ENCODE measurements at regions not wholly inside any gene's neighbourhood (a gene's known extent, or its start where the extent isn't known, plus 50 kb on each side); places are given as distances from the start of the nearest gene placed in this dataset.

- H3K4me3 Mint-ChIP-seq, result no peak overlapping the region
- peaks cover 0 to 11% (median 10%) of the 10 kb centered on the region in 5 donors for H3K27me3 Mint-ChIP-seq
- no peaks in the 10 kb centered on the region for H3K36me3 Mint-ChIP-seq
- no peaks in the 10 kb centered on the region for H3K9me3 Mint-ChIP-seq
- ATAC-seq (no peak), DNase-seq (no peak)
- POLR2A ChIA-PET, result no interaction called here
- H3K4me1 Mint-ChIP-seq, result peaks cover 2 to 6% (median 3%) of the 10 kb centered on the region in 4 donors
- no peak overlapping the region for H3K27ac Mint-ChIP-seq
Observed at GRCh38 chr5:108638021-108638420, 109.7 kb upstream of the FER start.

DNA sequence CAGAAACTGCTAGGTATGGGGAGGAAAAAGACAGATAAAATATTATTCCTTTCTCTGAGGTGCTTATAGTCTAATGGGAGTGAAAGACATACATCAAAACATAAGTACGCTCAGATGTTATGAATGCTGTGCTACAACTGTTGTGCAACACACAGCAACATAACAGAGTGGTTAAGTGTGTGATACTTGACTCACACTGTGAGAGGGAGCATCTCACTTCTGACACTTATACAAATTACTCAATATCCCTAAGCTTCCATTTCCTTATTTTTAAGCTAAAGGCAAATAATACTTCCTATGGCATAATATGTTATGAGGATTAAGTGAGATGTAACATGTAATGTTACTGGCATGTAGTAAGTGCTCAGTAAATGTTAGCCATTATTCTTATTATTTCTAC, 110.6 kb upstream of the FER start:
- H3K27me3 Mint-ChIP-seq, result peaks cover 0 to 10% (median 8%) of the 10 kb centered on the region in 5 donors
- H3K27ac Mint-ChIP-seq, result no peak overlapping the region
- H3K9me3 Mint-ChIP-seq, result no peaks in the 10 kb centered on the region
- POLR2A ChIA-PET, result no interaction called here
- H3K4me3 Mint-ChIP-seq, result no peak overlapping the region
- ATAC-seq, result no peak
- H3K36me3 Mint-ChIP-seq, result no peaks in the 10 kb centered on the region
- DNase-seq, result no peak
- H3K4me1 Mint-ChIP-seq, result peaks cover under 1 to 3% (median 2%) of the 10 kb centered on the region in 4 donors

DNA sequence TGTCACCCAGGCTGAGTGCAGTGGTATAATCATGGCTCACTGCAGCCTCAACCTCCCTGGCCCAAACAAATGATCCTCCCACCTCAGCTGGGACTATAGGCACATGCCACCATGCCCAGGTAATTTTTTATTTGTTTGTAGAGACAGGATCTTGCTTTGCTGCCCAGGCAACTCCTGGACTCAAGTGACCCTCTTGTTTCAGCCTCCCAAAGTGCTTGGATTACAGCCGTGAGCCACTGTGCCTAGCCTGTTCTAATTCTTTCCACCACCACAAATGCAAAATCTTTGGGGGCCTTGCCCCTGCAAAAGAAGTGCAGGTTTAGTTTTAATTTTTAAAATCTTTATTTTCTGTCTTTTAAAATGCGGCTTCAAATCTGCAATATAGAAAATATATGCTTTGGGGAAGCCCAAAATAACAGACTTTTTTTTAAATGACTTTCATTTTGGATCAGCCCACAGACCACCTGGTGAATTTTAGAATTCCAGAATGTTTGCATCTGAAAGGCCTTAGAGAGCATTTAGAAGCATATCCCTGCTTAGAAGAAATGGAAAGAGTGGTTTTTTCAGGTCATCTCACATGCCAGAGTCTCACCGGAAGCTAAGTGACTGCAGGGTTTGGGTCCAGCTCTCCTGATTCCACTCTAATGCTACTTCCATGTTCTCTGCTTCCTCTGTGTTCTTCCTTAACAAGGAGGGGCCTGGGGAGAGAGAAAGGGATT, 111.4 kb upstream of the FER start:
- POLR2A ChIA-PET, result no interaction called here
- H3K9me3 Mint-ChIP-seq, result no peaks in the 10 kb centered on the region
- no peak overlapping the region for H3K4me3 Mint-ChIP-seq
- ATAC-seq (no peak), DNase-seq (no peak)
- H3K27me3 Mint-ChIP-seq, result peaks cover 0 to 4% (median 0%) of the 10 kb centered on the region in 5 donors
- peak overlapping the region in 1 of 10 donors; percentile 3 for H3K27ac Mint-ChIP-seq
- H3K4me1 Mint-ChIP-seq, result no peaks in the 10 kb centered on the region
- no peaks in the 10 kb centered on the region for H3K36me3 Mint-ChIP-seq

DNA sequence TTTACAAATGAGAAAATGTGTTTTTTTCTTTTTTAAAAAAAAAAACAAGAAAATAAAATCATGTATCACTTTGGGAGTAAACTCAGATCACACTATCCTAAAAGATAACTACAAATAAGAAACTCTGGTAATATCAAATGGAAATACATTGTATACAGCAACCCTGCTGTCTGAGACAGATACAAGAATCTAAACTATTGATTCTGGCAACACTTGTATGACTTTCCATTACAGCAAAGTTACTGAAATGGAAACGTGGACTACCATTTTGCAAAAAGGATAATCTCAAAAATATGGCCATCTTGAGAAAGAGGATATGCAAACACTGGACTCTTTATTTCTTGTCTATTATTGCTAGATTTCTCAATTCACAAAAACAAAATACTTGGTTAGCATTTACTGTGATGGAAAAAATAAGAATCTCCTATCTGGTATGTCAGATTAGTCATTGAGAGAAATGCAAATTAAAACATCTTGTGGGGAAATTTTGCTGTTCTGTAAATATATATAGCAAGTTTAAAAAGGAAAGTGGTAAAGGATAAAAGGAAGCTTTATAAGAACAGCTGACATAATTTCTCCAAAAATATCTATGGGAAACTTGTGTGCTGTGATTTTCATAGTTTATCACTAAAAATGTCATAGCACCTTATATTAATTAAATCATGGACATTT, 112.9 kb upstream of the FER start:
- H3K4me3 Mint-ChIP-seq, result no peak overlapping the region
- ATAC-seq (no peak), DNase-seq (no peak)
- peaks cover 0 to 4% (median 0%) of the 10 kb centered on the region in 5 donors for H3K27me3 Mint-ChIP-seq
- no peaks in the 10 kb centered on the region for H3K36me3 Mint-ChIP-seq
- no peak overlapping the region for H3K27ac Mint-ChIP-seq
- POLR2A ChIA-PET, result no interaction called here
- no peaks in the 10 kb centered on the region for H3K4me1 Mint-ChIP-seq
- H3K9me3 Mint-ChIP-seq, result no peaks in the 10 kb centered on the region

- no peak for DNase-seq
- no peak for ATAC-seq
- H3K9me3 Mint-ChIP-seq, result no peaks in the 10 kb centered on the region
- H3K27me3 Mint-ChIP-seq, result peaks cover 0 to 4% (median 2%) of the 10 kb centered on the region in 5 donors
- POLR2A ChIA-PET, result no interaction called here
- H3K27ac Mint-ChIP-seq, result no peak overlapping the region
- H3K4me1 Mint-ChIP-seq, result no peaks in the 10 kb centered on the region
- no peaks in the 10 kb centered on the region for H3K36me3 Mint-ChIP-seq
- H3K4me3 Mint-ChIP-seq, result no peak overlapping the region
Observed at GRCh38 chr5:108634010-108634616, 113.6 kb upstream of the FER start.

- DNase-seq (no peak), ATAC-seq (no peak)
- H3K27ac Mint-ChIP-seq, result no peak overlapping the region
- H3K27me3 Mint-ChIP-seq, result peaks cover 0 to 7% (median 1%) of the 10 kb centered on the region in 5 donors
- no peak overlapping the region for H3K4me3 Mint-ChIP-seq
- POLR2A ChIA-PET, result no interaction called here
- H3K4me1 Mint-ChIP-seq, result no peaks in the 10 kb centered on the region
- no peaks in the 10 kb centered on the region for H3K9me3 Mint-ChIP-seq
- no peaks in the 10 kb centered on the region for H3K36me3 Mint-ChIP-seq
Observed at GRCh38 chr5:108629779-108630528, 117.7 kb upstream of the FER start.

- Mint-ChIP-seq H3K4me3 (no peak overlapping the region), H3K36me3 (no peaks in the 10 kb centered on the region), H3K4me1 (no peaks in the 10 kb centered on the region), H3K27me3 (peaks cover 0 to 7% (median 3%) of the 10 kb centered on the region in 5 donors), H3K9me3 (no peaks in the 10 kb centered on the region), H3K27ac (no peak overlapping the region)
- POLR2A ChIA-PET, result no interaction called here
- DNase-seq, result no peak
- no peak for ATAC-seq
Observed at GRCh38 chr5:108625654-108626053, 122.0 kb upstream of the FER start.

GRCh38 chr5:108623826-108624225, 123.9 kb upstream of the FER start:
- H3K4me3 Mint-ChIP-seq, result no peak overlapping the region
- H3K27ac Mint-ChIP-seq, result no peak overlapping the region
- no peaks in the 10 kb centered on the region for H3K4me1 Mint-ChIP-seq
- H3K9me3 Mint-ChIP-seq, result no peaks in the 10 kb centered on the region
- H3K27me3 Mint-ChIP-seq, result peaks cover 0 to 5% (median 5%) of the 10 kb centered on the region in 5 donors
- no peak for ATAC-seq
- DNase-seq, result no peak
- H3K36me3 Mint-ChIP-seq, result no peaks in the 10 kb centered on the region
- POLR2A ChIA-PET, result no interaction called here

DNA sequence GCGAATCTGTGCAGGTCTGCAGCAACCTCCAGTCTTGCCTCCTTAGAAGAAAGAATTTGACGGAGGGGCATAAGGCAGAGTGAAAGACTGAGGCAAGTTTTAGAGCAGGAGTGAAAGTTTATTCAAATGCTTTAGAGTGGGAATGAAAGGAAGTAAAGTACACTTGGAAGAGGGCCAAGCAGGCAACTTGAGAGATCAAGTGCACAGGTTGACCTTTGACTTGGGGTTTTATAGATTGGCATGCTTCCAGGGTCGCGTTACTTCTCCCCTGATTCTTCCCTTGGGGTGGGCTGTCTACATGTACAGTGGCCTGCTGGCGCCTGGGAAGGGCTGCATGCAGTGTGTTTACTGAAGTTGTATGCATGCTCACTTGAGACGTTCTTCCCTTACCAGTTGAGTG, 127.2 kb upstream of the FER start:
- Mint-ChIP-seq H3K4me1 (no peaks in the 10 kb centered on the region), H3K4me3 (no peak overlapping the region), H3K27me3 (peaks cover 4 to 30% (median 6%) of the 10 kb centered on the region in 5 donors), H3K9me3 (peaks cover 0 to 8% (median 2%) of the 10 kb centered on the region in 9 donors), H3K36me3 (peaks cover 0 to 3% (median 0%) of the 10 kb centered on the region in 3 donors), H3K27ac (no peak overlapping the region)
- ATAC-seq (no peak), DNase-seq (no peak)
- POLR2A ChIA-PET, result no interaction called here

GRCh38 chr5:108619815-108620214, 127.9 kb upstream of the FER start:
- ATAC-seq, result no peak
- H3K27me3 Mint-ChIP-seq, result peaks cover 4 to 33% (median 8%) of the 10 kb centered on the region in 5 donors
- POLR2A ChIA-PET, result no interaction called here

DNA sequence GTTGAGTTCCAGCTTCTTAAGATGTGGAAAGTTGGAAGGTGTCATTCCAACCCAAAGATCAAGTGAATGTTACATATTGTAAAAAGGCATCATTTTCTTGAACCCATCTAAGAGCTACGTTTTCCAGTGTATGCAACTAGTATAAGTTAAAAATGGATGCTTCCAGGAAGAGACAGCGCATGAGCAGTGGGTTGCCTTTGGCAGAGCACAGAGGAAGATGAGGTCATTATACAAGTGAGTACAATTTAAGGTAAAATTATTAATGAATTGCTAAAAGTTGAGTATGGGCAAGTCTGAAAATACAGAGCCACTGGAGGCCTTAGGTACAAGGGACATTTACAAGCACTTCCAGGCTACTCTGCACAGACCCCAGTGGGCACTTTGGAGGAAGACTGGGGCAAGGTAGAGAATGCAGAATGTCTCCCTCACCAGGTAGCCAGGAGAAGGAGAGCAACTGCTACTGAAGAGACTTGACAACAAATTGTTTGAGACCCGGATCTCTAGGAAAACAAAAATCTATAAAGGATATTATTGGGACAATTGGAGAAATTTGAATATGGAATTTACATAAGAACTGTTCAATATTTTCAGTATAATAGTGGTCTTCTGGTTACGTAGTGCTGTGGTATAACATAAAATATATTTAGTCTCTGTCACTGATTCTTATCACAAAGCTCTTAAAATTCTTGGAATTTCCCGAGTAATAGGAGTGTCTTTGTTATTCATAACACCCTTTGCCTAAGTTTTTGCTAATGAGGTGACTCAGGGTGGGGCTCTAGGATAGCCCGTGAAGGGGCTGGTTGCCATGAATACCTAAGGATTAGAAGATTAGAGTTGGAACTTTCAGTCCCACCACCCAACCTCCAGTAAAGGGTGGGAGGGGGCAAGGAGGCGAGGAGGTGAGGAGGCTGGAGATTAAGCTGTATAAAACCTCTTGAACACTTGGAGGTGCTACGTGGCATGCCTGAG, 129.9 kb upstream of the FER start:
- no peak overlapping the region for H3K27ac Mint-ChIP-seq
- no peak for DNase-seq
- no peak for ATAC-seq
- POLR2A ChIA-PET, result no interaction called here
- H3K9me3 Mint-ChIP-seq, result peaks cover 0 to 16% (median 6%) of the 10 kb centered on the region in 9 donors
- peaks cover 0 to 4% (median 0%) of the 10 kb centered on the region in 3 donors for H3K36me3 Mint-ChIP-seq
- no peak overlapping the region for H3K4me3 Mint-ChIP-seq
- H3K4me1 Mint-ChIP-seq, result no peaks in the 10 kb centered on the region
- H3K27me3 Mint-ChIP-seq, result peaks cover 4 to 33% (median 9%) of the 10 kb centered on the region in 5 donors

More at GRCh38 chr5:108619815-108620214, 127.9 kb upstream of the FER start:
- DNase-seq, result no peak
- Mint-ChIP-seq H3K36me3 (peaks cover 0 to 4% (median 0%) of the 10 kb centered on the region in 3 donors), H3K4me1 (no peaks in the 10 kb centered on the region), H3K27ac (no peak overlapping the region), H3K4me3 (no peak overlapping the region), H3K9me3 (peaks cover 0 to 9% (median 2%) of the 10 kb centered on the region in 9 donors)

GRCh38 chr5:108615216-108615615, 132.5 kb upstream of the FER start:
- Mint-ChIP-seq H3K9me3 (peaks cover 0 to 33% (median 14%) of the 10 kb centered on the region in 9 donors), H3K36me3 (peaks cover 0 to 15% (median 4%) of the 10 kb centered on the region in 3 donors), H3K4me1 (no peaks in the 10 kb centered on the region), H3K4me3 (no peak overlapping the region), H3K27me3 (peaks cover 4 to 34% (median 10%) of the 10 kb centered on the region in 5 donors), H3K27ac (no peak overlapping the region)
- POLR2A ChIA-PET, result no interaction called here
- DNase-seq, result no peak
- no peak for ATAC-seq

Data from naive thymus-derived CD8-positive, alpha-beta T cell (primary cell).